Peyer's patch (tissue), 4 donors: ENCODE measurements at regions not wholly inside any gene's neighbourhood (a gene's known extent, or its start where the extent isn't known, plus 50 kb on each side); places are given as distances from the start of the nearest gene placed in this dataset.

Source experiments
- POLR2A ChIP-seq, 2 donors: fragments of 450-650 bp; IDR thresholded peaks; one replicate each; pipeline ENCODE4 v1.5.1; 2017; ENCODE audit warnings: antibody characterized with exemption in 2 of 2, mild to moderate bottlenecking in 2 of 2, moderate library complexity in 2 of 2
- TF ChIP-seq, protein P1 (sequence below), 6 experiments: fragments of 450-650 bp in 4 of 6; fragments of 200-600 bp in 2 of 6; sonication (generic) in 1 of 6; IDR thresholded peaks; one replicate each; pipeline ENCODE4 v1.5.1; 2017 to 2019; ENCODE audit warnings: antibody characterized with exemption in 6 of 6, mild to moderate bottlenecking in 3 of 6, moderate library complexity in 1 of 6

DNA sequence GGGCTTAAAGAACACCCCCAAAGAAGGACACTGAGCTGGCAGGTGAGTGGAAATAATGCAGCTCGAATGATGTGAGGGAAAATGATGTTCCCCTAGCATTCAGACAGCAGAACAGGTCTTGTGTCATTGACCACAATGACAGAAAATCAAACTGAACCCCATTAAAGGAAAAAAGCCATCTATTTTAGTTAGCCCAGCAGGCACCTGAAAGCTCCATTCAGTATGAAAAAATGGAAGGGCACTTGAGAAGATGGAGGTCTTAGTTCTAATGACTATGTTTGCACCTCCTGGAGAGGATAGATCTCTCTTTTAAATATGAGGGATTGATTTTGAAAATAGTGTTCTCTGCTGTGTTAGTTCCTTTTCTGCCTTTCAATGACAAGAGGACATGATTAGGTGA, 323.1 kb downstream of the NKX6-1 start:
- TF ChIP-seq, protein P1, sequence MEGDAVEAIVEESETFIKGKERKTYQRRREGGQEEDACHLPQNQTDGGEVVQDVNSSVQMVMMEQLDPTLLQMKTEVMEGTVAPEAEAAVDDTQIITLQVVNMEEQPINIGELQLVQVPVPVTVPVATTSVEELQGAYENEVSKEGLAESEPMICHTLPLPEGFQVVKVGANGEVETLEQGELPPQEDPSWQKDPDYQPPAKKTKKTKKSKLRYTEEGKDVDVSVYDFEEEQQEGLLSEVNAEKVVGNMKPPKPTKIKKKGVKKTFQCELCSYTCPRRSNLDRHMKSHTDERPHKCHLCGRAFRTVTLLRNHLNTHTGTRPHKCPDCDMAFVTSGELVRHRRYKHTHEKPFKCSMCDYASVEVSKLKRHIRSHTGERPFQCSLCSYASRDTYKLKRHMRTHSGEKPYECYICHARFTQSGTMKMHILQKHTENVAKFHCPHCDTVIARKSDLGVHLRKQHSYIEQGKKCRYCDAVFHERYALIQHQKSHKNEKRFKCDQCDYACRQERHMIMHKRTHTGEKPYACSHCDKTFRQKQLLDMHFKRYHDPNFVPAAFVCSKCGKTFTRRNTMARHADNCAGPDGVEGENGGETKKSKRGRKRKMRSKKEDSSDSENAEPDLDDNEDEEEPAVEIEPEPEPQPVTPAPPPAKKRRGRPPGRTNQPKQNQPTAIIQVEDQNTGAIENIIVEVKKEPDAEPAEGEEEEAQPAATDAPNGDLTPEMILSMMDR (IDR thresholded peaks at IDR 0.05): no peak
- no peak for TF ChIP-seq POLR2A (IDR thresholded peaks at IDR 0.05)
